HG02759 (cell line): ENCODE measurements at regions not wholly inside any gene's neighbourhood (a gene's known extent, or its start where the extent isn't known, plus 50 kb on each side); places are given as distances from the start of the nearest gene placed in this dataset.

Experiments
- ATAC-seq: cut with Tn5 transposase; IDR thresholded peaks from one replicate; pipeline ENCODE4 v1.9.1; 2021; ENCODE audit warnings: mild to moderate bottlenecking, moderate library complexity; ENCODE audit not compliant: unreplicated experiment

DNA sequence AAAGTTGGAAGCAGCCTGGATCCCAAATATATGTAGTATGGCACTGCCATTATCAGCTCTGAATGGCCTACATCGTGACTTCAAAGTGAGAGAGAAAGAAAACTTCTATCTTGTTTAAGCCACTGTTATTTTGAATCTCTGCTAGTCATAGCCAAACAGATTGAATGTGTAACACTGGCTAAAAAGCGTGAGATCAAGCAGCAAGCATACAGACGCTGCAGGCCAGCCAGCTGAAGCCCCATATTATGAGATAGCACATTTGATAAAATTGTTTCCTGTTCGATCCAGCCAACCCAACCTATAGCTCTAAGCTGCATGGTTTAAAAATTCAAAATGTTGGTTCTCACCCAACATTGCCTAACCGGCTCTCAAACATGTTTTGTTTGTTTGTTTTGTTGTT is 95.0 kb downstream of the DUSP6 start:
- ATAC-seq: no peak

DNA sequence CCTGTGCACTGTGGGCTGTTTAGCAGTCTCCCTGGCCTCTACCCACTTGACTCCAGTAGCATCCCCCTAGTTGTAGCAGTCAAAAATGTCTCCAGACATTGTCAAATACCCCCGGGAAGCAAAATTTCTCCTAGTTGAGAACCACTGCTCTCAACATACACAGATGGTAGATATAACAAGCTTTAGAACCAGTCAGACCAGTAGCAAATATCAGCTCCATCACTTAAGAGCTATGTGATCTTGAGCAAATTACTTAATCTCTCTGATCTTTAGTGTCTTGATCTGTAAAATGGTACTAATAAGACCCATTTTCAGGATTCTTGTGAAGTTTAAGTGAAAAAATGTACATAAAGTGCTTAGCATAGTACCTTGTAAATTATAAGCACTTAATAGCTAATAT is 96.2 kb downstream of the DUSP6 start:
- no peak for ATAC-seq

DNA sequence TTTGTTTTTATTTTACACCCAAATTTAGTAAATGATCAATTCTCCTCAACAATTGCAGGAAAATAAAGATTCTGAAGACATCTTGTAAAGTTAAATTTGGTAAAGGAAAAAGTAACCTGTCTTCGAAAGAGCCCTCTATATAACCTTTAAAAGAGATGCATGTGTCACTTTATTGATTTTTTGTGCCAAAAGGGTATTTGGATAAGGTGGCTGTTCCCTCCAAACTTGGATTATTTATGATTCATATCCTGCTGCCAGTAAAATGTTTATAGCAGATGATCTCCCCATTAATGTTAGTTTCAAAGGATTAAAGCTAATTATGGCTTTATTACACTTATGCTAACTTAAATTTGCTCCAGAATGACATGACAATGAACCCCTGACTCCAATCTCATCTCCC is 98.8 kb downstream of the DUSP6 start:
- no peak for ATAC-seq

DNA sequence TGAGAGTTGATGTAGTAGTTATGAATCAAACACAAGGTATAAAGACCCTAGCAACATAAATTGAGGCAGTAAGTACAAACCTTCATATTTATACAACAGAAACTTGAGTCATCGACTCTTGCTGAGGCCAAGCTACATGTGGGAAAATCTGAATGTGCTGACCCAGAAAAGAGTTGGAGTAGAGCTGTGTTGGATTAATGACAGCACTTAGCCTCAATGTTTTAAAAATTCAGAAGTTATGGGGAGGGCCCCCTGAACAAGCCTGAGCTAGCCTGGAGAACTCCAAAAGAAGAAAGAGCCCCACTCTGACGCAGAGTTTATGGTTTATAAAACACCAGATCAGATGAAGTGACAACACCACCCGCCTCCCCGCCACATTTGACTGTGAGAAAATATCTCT is 100.0 kb downstream of the DUSP6 start:
- ATAC-seq: no peak

DNA sequence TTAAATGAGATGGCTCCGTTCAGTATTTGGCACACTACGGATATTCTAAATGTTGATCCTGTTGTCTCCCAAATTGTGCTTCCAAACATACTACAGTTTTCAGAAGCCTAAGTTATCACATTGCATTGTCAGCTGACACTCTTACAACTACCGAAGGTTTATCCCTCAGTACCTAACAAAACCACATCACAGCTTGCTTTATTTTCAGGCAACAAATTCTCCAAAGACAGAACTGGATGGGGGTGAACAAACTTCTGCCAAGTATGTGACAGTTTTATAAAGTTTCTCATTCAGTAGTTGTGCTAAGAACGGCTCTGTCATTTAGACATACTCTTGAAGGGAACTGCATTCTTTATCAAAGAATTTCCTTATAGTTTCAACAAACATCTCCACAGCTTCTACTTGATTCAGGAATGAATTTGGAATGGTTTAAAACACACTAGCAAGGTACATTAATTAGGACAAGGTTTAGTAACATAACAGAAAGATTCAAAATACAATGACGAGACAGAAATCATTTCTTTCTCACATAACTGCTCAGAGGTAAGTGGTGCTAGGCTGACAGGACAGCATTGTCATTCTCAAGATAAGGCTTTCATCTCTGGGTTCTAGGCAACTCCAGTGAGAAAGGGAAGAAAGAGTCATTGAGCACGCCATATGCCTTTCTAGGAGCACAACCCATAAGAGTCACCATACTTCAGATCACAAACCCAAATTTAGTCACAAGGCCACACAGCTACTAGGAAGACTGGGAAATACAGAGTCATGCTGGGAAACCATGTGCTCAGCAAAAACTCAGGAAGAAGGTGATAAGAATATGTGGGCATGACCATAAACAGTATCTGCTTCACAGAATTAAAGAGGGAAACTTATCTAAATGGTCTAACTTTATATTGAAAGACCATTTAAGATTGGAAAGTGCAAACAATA is 100.7 kb downstream of the DUSP6 start:
- no peak for ATAC-seq

DNA sequence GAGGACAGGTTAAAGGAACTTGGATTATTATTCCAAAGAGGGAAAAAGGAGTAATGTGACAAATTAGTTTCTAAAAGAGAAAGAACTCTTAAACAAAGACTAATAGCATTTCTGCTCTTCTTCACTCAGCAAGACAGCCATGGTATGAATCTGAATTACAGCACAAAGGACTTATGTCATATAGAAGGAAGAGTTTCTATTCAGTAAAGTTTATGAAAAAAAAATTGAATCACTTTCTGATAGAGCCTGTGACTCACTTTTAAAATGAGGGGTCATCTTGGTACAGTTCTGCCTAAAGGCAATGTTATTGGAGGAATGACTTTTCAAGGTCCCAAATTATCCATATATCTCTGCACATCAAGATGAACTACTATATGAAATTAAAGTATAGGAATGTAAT is 101.7 kb downstream of the DUSP6 start:
- ATAC-seq: no peak

DNA sequence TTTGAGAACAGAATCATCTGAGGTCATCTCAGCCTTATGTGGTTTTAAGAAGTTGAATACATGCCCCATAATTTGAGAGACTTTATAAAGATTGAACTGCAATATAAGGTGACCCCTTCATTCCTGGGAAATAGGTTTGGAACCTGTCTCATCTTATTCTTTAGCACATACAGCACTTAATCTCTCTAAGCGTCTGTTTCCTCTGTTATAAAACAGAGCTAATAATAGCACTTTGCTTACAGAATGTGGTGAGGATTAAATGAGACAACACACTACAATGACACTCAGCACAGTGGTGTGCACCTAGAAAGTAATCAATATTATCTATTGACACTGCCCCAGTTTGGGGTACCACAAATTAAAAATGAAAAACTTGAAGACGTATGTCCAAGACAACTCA is 102.1 kb downstream of the DUSP6 start:
- ATAC-seq: no peak

DNA sequence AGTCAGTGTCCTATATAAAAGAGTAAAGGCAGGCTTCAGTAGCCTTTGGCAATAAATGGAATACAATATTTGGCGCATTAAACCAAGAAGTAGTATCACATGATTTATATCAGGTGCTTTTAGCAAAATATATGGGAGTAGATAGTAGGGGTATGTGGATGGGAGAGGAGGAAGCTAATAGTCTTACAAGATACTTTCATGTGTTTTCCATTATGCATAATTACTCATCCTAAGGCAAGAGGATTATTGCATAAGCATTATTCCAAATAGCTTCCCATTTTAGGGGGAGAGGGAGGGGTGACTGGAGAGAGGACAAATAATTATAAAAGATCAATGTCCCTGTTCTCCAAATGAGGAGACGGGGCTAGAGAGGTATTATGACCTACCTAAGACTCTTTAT is 104.3 kb downstream of the DUSP6 start:
- no peak for ATAC-seq

DNA sequence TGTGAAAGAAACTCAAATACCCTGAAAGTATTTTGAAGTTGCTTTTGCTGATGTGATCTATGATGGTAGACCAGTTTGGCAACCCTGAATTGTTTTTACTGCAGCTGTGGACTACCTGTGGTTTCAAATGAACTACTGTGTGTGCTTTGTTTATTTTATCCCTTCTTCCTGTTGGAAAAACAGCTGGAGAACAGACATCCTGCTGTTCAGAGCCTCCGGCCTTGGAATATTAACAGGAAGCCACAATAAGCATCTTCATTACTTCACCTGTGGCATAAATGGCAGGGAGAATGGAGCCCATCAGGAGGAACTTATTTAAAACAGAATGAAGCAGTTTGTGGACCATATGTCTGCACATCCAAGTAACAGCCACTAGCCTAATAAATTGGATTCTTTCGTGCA is 104.8 kb downstream of the DUSP6 start:
- ATAC-seq: no peak

DNA sequence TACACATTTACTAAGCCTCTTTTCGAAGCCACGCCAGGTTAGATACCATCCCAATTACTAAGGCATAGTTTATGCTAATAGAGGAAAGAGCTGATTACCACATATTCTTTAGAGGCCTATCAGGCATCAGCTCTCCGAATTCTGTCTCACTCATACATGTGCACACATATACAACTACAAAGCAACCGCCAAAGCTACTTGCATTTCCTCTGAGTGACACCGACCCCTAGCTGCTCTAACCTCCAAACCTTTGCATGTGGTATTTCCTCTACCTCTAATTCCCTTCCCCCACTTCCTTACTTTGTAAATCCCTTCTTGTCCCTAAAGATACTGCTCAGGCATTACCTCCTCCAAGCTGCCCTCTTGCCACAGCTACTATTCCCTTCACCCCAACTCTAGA is 107.2 kb downstream of the DUSP6 start:
- no peak for ATAC-seq

DNA sequence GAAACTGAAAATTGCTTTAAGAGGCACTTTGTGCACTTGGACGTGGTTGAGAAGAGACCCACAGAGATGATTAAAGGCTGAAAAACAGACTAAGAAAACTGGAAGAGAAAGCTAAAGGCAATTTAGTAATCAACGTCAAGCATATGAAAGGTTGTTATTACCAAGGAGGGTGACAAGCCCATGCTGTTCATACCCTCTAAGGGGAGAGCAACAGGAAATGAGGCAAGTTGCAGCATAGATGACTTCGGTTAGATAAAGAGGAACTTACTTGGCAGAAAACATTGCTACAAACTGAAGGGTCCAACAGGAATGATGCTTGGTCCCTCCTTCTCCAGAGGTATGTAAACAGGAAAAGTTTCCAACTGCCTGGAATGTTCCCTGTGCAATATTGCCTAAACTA is 107.8 kb downstream of the DUSP6 start:
- no peak for ATAC-seq

DNA sequence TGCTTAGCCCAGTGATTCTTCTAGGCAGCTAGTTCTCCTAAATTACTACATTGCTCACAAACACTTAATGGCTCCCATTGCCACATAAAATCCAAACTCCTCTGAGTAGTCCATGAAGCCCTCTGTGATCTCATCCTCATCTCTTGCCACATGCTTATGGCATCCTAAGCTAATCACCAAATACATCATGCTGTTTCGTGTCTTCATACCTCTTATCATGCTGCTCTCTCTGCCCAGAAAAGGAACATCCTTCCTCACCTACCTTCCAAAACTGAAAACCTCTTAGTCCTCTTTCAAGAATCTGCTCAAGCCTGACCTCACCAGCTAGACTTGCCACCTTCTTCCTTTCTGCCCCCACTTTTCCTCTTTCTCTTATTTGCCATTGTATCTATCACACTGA is 108.5 kb downstream of the DUSP6 start:
- ATAC-seq: no peak

DNA sequence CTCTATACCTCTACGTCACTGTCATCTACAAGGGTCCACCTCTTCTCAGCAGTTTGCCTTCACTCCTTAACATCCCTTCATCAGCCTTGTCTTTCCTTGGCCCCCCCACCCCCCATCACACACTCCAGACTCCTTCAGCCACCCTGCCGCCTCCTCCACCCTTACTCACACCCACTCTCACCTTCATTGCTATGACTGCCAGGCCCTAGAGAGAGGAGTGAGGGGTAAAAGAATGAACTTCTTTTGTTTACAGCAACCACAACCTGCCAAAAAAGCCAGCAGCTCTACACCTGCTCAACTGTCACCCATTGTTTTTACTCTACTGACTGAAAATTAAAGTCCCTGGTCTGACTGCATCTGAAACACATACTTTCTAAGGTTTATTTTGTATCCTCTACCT is 112.8 kb downstream of the DUSP6 start:
- no peak for ATAC-seq

DNA sequence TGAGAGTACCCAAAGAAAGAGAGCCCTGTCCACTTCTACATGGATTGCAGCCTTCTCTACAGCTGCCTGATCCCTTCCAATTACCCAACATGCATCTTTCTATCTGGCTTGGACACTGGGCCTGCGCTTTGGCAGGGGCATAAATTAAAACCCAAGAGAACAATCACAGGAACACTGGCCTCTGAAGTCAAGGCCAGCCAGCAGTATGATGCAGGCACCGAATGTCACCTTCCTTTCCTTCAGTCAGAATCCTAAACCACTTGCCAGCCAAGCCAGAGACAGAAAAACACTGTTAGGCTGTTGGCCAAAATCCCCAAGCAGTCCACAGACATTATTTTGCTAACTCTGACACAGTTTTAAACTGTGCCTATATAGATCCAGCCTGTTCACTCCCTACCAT is 113.7 kb downstream of the DUSP6 start:
- no peak for ATAC-seq

DNA sequence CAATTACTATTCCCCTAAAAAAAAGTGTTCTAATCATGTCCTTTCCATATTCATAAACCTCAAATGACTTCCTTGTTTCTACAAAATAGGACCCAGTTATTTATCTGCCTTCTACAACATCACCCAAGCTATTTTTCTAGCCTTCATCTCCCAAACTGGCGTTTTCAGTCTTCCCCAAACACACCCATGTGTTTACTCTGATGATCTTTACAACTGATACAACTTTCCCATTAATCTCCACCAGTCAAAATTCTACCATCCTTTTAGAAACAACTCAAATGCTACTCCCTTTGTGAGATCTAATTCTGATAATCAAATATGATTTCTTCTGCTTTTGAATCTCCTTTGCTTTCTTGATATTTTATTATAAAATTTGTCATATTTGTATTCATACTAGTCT is 114.5 kb downstream of the DUSP6 start:
- ATAC-seq: no peak

DNA sequence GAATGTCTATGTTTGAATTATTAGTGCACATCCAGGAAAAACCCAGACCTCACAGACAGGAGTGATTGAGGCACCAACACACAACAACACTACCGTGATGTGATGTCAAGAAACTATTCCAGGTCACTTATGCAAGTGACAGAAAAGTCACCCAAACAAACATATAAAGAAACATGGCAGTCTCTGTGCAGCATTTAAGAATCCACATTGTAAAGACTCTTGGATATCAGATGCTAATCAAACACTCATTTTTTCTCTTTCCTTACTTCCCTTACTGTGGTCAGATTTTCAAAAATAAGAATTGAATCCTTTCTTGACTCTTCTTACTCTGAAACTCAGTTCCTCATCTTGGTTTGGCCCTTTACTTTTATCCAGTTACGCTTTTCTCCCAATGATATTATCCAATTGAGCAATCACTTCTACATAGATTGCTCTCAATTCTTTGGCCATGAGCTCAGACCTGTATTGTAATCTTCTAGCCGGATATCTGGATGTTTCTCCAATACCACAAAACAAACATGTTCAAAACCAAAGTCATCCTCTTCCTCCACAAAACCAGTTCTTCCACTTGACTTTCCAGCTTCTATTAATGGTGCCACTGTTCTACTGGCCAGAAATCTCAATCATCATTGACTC is 115.4 kb downstream of the DUSP6 start:
- no peak for ATAC-seq

DNA sequence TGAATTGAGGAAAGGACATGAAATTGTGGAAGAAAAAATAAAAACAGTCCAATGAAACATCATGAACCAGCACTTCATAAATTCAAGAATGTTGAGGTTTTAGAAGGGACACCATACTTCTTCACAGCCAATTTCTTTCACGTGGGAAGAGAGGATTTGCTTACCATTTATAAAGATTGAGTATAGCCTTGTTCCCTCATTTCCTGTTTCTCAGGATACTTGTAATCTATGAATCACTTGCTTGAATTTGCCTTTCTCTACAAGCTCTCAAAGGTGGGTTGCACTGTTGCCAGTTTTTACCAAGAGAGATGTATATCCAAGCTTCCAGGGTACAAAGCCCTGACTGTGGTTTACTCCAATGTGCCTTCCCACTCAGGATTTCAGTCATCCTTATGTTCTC is 116.1 kb downstream of the DUSP6 start:
- no peak for ATAC-seq

DNA sequence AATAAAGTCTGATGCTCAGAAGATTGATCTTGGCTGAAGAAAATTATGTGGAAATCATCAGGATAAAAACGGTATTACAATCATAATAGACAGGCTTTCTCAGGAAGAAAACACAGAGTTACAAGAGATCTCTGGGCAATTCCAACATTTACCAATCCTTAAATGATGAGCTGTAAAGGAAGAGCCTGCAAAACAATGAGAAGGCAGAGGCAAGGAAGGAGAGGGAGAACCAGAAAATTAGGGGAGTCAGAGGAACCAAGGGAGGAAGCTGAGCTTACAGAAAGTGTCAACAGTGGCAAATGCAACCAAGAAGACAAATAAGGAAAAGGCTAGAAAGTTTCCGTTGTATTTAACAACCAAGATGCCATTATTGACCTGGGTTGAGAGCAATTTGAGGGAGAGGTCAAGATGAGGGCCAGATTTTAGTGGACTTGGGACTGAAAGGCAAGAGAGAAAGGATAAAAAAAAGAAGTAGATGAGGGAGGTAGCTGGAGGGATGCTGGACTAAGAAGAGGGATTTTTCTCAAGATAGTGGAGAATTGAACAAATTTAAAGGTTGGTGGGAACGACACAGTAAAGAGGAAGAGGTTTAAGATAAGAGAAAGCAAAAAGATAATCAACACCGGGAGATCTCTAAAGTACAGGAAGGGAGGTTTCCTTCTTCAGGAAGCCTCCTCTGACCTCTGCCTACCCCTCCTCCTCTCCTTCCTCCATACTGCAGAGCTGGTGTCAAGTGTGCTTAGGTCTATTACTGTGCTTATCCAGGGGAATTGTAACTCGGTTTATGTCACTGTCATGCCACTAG is 116.9 kb downstream of the DUSP6 start:
- ATAC-seq: no peak

DNA sequence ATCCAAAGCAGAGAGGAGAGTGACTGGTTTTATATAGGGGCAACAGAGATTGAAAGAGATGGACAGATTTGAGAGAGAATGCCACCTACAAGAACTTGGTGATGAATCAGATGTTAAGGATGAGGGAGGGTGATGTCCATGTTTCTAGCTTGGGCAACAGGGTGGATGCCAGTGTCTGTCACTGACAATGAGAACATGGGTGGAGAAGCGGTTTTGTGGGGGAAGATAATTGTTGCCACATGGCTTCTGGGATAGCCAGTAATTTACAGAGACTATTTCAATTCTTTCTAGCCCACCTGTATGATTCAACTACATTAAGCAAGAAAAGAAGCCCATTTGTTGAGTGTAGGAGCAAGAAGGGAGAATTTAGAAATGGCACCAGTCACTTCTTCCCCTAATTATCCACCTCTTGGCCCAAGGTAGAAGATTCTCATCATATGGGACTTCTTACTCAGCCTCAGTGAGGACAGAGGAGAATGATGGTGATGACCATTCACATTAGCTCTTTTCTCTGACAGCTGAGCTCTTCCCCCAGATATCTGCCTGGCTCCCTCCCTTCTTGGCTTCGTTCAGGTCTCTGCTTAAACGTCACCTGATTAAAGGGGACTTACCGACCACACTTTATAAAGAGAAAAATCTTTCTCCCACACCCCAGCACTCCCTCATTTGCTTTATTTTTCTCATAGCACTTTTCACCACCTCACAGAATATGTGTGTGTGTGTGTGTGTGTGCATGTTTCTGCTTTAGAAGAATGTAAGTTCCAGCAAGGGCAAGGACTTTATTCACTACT is 117.8 kb downstream of the DUSP6 start:
- no peak for ATAC-seq

DNA sequence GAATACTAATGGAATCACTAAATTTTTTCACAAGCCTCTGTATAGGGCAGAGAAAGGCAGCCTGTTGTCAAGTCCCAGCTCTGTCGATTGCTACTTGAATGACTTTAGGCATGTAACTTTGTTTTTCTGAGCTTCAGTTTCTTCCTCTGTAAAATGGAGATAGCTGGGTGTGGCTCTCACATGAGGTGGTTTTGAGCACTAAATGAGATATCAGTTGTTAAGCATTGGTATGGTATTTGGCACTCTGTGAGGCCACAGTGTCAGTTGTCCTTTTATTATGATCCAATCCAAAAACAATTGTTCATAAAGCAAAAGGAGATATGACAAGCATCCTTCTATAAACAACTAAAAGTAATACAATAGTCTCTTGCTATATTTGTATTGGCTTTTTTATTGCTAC is 120.6 kb downstream of the DUSP6 start:
- ATAC-seq: no peak
